ENCODE measurements at regions not wholly inside any gene's neighbourhood (a gene's known extent, or its start where the extent isn't known, plus 50 kb on each side); places are given as distances from the start of the nearest gene placed in this dataset.

- no peak for DNase-seq (ENCODE audit: low spot score)
These were observed 692.4 kb downstream of the PCDH19 start for GRCh38 chrX:99717716-99718115.

GRCh38 chrX:99705701-99706100, 704.4 kb downstream of the PCDH19 start:
- peak; percentile 0 for DNase-seq (ENCODE audit: low spot score)

DNA sequence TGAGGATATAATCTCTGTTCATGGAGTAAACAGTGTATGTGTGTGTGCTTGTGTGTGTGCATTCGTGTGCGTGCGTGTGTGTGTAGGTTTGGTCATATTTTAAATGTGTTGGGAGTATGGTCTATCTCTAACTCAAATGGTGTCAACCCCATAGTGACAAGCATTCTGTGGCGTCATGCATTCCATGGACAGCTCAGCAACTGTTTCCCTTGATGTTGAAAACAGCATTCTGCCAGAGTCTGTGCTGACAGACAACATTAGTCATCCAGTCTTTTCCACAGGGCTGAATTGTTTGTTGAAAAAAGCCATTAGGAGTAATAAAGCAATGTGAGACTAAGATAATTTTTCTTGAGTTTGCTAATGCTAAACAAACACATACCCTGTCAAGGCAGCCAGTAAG, 706.6 kb downstream of the PCDH19 start:
- DNase-seq (ENCODE audit: low spot score) = peak; percentile 2

DNA sequence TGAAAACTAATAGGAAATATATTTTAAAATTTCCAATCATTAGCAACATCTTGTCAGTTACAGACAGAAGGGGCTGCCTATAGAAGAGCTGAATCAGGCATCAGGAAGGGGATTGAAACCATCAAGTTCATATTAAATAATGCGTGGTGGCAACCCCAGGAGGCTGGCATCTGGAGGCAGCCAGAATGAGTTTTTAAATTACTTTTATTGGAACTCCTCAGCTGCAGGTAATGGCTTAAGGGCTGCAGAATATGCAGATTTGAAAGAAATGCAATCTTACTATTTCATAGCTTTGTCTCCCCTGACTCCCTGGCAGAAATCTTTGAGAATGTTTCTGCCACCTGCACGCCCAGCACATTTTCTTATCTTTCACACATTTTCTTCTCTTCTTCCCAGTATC, 711.6 kb downstream of the PCDH19 start:
- DNase-seq (ENCODE audit: low spot score) = no peak

- no peak for DNase-seq (ENCODE audit: low spot score)
These were observed 746.9 kb downstream of the PCDH19 start for GRCh38 chrX:99663136-99663535.

DNA sequence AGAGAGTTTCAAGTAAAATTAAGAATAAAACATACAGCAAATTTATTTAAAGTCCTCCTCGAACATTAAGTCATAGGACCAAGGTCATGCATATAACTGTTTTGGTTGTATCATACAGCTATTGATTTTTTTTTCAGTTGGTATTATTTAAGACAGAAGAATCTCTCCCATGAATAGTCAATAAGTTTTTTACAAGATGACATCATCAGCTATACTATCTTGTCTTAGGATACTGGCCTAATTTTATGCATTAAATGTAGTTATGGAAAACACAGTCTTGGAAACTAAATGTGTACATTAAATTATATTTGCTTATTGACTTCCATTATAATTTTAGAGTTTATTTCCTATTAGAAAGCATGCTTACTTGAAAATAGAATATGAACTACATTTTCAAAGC, 755.9 kb downstream of the PCDH19 start:
- no peak for DNase-seq (ENCODE audit: low spot score)

DNA sequence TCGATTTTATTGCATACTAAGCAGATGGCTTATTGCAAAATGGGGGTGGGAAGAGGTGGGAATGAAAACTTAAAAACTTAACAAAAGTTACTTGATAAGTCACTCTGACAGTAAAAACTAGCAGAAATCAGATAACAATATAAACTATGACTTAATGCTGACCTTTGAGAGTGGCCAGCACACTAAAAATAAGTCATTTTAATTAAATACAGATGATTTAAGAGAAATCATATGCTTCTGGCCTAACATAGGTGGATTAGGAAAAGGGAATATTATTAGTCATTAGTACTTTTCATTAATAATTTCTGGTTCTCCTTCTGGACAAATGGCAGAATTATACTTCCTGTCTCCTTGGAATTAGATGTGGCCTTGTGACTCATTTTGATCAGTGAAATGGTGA, 756.7 kb downstream of the PCDH19 start:
- DNase-seq (ENCODE audit: low spot score) = no peak

GRCh38 chrX:99613041-99613440, 797.0 kb downstream of the PCDH19 start:
- DNase-seq (ENCODE audit: low spot score) = no peak

DNA sequence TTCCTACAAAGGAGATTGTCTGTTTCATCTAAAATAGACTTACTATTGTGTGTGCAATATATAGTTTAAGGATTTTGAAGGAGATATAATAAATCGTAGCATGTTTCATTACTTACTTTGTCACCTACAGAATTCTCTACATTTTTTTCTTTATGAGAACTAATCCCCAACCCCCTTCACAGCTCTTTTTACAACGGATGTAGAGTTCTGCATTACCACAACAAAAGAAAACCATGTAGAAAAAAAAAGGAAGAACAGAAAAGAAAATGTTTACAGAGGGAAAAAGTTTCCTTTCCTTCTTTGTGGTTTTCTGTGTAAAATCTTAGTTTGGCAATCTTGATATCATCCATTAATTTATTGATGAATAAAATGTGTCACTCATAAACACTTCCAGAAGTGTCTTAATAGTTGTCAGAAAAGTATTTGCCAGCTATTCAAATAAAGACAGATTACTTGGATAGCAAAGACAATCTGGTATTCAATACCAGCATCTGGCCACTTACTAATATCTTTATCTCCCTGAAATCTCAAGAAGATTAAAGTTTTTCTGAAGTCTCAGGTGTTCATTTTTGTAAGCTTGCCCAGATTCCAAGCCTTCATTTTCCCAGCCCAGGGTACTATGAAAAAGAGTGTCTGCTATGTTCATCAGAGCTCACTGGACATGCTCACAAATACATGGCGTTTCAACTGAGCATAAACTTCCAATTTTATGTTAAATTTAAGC, 806.8 kb downstream of the PCDH19 start:
- DNase-seq (ENCODE audit: low spot score) = no peak

DNA sequence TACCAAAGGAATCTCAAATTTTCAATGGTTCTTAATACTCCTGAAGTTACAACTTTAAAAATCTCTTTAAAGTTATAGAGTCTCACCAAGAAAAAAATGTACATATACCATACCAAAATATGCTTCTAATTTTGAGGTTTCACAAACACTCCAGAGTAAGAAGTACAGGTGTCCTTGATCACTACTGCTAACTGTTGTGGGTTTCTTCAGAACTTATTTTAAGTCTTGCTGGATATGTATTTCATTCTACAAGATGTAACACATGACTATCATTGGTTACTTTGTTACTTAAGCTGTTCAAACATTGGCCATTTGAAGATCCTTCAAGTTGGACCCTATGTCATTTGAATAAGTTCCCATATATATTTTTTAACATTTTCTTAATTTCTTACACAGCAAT, 808.0 kb downstream of the PCDH19 start:
- DNase-seq (ENCODE audit: low spot score) = no peak

DNA sequence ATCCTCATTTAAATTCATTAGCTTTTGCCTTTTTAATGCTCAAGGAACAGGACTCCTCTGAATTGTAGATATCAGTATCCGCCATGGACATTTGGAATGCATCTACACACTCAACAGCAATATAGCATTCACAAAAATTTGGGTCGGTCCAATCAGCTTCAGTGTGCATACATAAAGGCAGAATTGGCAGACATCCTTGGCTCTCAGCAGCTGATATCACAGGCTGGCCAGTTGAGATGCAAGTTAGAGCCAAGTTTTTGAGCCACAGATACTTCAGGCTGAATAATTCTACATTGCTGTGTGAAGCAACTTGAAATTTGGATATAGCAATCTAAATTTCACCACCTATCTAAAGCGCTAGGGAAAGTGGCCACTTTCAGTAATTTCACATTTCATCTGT, 821.1 kb downstream of the PCDH19 start:
- DNase-seq (ENCODE audit: low spot score) = no peak

DNA sequence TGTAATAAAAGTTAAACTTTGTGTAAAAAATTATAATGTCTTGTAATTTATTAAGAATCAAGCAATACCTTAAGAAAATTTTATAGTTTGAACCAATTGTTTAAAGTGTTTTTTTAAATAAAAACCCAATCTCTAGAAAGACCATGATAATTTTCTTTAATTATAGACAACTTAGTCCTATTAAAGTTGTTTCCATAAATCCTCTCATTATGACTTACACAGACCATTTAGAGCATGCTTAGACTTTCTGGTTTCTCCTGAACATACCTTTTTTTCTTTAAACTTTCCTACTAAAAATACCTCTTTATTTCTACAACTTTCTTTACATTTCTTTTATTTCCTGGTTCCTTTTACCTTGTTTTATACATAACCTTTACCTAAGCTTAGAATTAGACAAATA, 837.4 kb downstream of the PCDH19 start:
- DNase-seq (ENCODE audit: low spot score) = no peak

DNA sequence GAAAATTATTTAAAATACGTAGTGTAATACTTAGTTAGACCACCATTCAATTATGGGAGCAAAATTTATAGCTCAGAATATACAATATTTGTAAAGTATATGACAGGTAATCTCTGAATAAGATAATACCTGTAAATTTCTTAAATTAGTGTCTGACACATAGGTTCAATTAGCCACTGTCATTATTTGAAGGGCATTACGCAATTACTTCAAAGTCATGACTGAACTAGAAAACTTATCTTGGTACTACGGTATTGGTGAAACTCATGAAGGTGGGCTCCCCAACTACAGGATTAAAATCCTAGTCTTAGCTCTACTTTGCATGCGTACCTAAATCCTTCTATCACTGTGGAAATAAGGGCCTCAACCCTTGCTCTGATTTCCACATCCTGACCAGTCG, 860.7 kb downstream of the PCDH19 start:
- no peak for DNase-seq (ENCODE audit: low spot score)

DNA sequence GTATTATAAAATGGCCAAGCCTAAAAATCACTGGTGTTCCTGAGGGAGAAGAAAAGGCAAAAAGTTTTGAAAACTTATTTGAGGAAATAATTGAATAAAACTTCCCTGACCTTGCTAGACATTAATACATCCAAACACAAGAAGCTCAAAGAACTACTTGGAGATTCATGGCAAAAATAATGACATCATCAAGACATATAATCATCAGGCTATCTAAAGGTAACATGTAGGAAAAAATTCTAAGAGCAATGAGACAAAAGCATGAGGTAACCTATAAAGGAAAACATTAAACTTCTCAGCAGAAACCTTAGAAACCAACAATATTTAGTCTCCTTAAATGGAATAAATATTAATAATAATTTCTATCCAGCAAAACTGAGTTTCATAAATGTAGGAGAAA, 887.6 kb downstream of the PCDH19 start:
- DNase-seq (ENCODE audit: low spot score) = no peak

DNA sequence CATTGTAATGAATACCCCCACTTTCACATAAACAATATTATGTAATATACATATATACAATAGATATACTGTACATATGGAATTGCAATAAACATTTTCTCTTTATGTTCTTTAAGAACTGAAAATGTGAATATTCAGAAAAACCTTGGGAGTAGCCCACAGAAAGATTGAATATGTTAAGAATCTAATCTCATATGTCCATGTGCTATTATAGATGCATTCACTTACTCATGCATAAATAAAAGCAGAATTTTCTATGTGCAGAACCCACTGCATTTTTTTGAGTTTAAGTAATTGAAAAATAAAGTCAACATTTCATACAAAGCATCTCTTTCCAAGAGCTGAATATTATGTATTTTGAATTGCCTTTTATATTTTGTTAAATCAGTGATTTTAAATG, 902.3 kb downstream of the PCDH19 start:
- no peak for DNase-seq (ENCODE audit: low spot score)

DNA sequence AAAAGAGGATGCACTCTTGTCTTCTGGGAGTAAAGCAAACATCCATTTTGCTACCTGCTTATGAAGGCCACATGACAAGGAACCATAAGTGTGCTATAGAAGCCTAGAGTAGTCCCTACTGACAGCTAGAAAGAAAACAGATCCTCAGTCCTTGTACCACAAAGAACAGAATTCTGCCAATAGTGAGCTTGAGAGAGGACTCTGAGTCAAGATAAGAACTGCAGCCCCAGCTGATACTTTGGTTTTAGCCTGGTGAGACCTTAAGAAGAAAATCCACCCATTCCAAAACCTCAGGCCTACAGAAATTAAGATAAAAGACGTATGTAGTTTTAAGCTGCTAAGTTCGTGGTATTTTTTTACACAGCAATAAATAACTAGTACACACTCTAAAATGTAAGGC, 914.6 kb downstream of the PCDH19 start:
- no peak for DNase-seq (ENCODE audit: low spot score)

- DNase-seq (ENCODE audit: low spot score) = no peak
These were observed 915.4 kb downstream of the PCDH19 start for GRCh38 chrX:99494668-99495067.

DNA sequence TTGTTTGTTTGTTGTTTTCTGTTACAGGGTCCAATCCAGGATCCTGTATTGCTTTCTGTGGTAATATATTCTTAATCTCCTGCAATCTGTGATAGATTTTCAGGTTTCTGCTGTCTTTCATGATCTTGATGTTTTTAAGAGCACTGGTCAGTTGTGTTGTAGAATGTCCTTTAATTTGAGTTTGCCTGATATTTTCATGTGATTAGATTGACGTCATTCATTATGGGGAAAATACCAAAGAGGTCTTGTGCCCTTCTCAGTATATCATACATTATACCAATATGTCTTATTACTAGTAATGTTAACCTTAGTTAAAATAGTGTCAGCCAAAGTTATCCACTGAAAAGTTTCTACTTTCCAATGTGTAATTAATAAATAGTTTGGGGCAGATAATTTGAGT, 929.3 kb downstream of the PCDH19 start:
- no peak for DNase-seq (ENCODE audit: low spot score)

- no peak for DNase-seq (ENCODE audit: low spot score)
These were observed 940.6 kb downstream of the PCDH19 start for GRCh38 chrX:99469439-99469838.

DNA sequence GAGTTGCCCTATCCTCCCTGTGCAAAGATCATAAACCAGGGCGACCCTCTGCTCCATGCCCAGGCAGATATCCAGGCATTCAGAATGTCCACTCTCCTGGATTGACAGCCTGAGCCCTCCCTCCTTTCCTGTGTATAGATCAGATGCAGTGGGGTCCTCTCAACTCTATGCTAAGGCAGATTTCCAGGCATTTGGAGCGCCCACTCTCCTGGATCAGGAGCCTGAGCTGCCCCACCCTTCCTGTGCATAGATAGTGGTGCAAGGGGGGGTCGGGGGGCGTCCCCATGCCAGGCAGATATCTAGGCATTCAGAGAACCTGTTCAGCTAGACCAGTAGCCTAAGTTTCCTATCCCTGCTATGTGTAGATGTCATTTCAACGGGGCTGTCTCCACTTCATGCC, 941.1 kb downstream of the PCDH19 start:
- no peak for DNase-seq (ENCODE audit: low spot score)

- DNase-seq (ENCODE audit: low spot score) = no peak
These were observed 948.9 kb downstream of the PCDH19 start for GRCh38 chrX:99461223-99461622.

GRCh38 chrX:99445336-99445735, 964.7 kb downstream of the PCDH19 start:
- DNase-seq (ENCODE audit: low spot score) = no peak

DNA sequence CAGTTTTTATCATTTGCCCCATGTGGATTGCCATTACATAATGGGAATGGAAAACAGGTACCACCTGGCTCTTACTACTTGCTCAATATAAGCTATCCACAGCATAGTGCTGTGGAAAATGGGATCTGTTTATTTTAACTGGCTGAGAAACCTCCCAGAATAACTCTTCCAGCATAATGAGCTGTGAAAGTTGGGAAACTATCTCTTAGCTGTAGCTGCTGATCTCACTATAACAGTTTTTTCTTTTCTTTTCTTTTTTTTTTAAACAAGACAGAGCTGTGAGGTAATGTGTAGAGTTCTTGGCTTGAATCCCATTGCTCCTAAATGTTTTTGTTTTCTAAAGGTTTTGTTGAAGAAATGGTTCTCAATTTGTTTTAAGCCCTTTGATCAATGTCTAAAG, 988.3 kb downstream of the PCDH19 start:
- no peak for DNase-seq (ENCODE audit: low spot score)

- no peak for DNase-seq (ENCODE audit: low spot score)
These were observed 994.6 kb downstream of the PCDH19 start for GRCh38 chrX:99415470-99415869.

GRCh38 chrX:99413317-99413716, 996.8 kb downstream of the PCDH19 start:
- DNase-seq (ENCODE audit: low spot score) = no peak

Measured in RKO (cell line).